ENCODE measurements at regions not wholly inside any gene's neighbourhood (a gene's known extent, or its start where the extent isn't known, plus 50 kb on each side); places are given as distances from the start of the nearest gene placed in this dataset.

- no peak for DNase-seq (ENCODE audit: low spot score)
These were observed 145.6 kb downstream of the NSG2 start for GRCh38 chr5:174191076-174191475.

- no peak for DNase-seq (ENCODE audit: low spot score)
These were observed 146.5 kb downstream of the NSG2 start for GRCh38 chr5:174191850-174192655.

- no peak for DNase-seq (ENCODE audit: low spot score)
These were observed 147.4 kb downstream of the NSG2 start for GRCh38 chr5:174192901-174193300.

- DNase-seq (ENCODE audit: low spot score): no peak
These were observed 150.0 kb downstream of the NSG2 start for GRCh38 chr5:174195517-174195916.

GRCh38 chr5:174197929-174198328, 152.4 kb downstream of the NSG2 start:
- no peak for DNase-seq (ENCODE audit: low spot score)

GRCh38 chr5:174198541-174198940, 153.0 kb downstream of the NSG2 start:
- no peak for DNase-seq (ENCODE audit: low spot score)

GRCh38 chr5:174202996-174203395, 157.5 kb downstream of the NSG2 start:
- no peak for DNase-seq (ENCODE audit: low spot score)

GRCh38 chr5:174204535-174205313, 159.2 kb downstream of the NSG2 start:
- peak; percentile 77 for DNase-seq (ENCODE audit: low spot score)

GRCh38 chr5:174205939-174206338, 160.4 kb downstream of the NSG2 start:
- no peak for DNase-seq (ENCODE audit: low spot score)

GRCh38 chr5:174210596-174211276, 165.2 kb downstream of the NSG2 start:
- no peak for DNase-seq (ENCODE audit: low spot score)

- DNase-seq (ENCODE audit: low spot score): no peak
These were observed 165.7 kb downstream of the NSG2 start for GRCh38 chr5:174211277-174211626.

GRCh38 chr5:174217527-174217926, 172.0 kb downstream of the NSG2 start:
- no peak for DNase-seq (ENCODE audit: low spot score)

GRCh38 chr5:174218162-174218561, 172.7 kb downstream of the NSG2 start:
- no peak for DNase-seq (ENCODE audit: low spot score)

GRCh38 chr5:174220417-174220816, 174.9 kb downstream of the NSG2 start:
- no peak for DNase-seq (ENCODE audit: low spot score)

- DNase-seq (ENCODE audit: low spot score): no peak
These were observed 175.9 kb downstream of the NSG2 start for GRCh38 chr5:174221436-174221835.

- no peak for DNase-seq (ENCODE audit: low spot score)
These were observed 176.4 kb downstream of the NSG2 start for GRCh38 chr5:174221946-174222345.

- no peak for DNase-seq (ENCODE audit: low spot score)
These were observed 177.4 kb downstream of the NSG2 start for GRCh38 chr5:174222891-174223290.

GRCh38 chr5:174223355-174223754, 177.8 kb downstream of the NSG2 start:
- DNase-seq (ENCODE audit: low spot score): no peak

GRCh38 chr5:174229068-174229467, 183.6 kb downstream of the NSG2 start:
- no peak for DNase-seq (ENCODE audit: low spot score)

GRCh38 chr5:174229514-174230370, 184.2 kb downstream of the NSG2 start:
- DNase-seq (ENCODE audit: low spot score): peak; percentile 44

- DNase-seq (ENCODE audit: low spot score): peak; percentile 21
These were observed 186.5 kb downstream of the NSG2 start for GRCh38 chr5:174231956-174232487.

GRCh38 chr5:174234388-174234787, 188.9 kb downstream of the NSG2 start:
- no peak for DNase-seq (ENCODE audit: low spot score)

Data from kidney tubule cell (primary cell).